ENCODE measurements at regions not wholly inside any gene's neighbourhood (a gene's known extent, or its start where the extent isn't known, plus 50 kb on each side); places are given as distances from the start of the nearest gene placed in this dataset.

GRCh38 chr3:23062982-23063381 lies 140.1 kb upstream of the UBE2E2 start:
- DNase-seq (ENCODE audit: low spot score): no peak

- DNase-seq (ENCODE audit: low spot score): no peak
These were observed 136.0 kb upstream of the UBE2E2 start for GRCh38 chr3:23067116-23067515.

GRCh38 chr3:23068016-23068728 lies 135.0 kb upstream of the UBE2E2 start:
- no peak for DNase-seq (ENCODE audit: low spot score)

GRCh38 chr3:23071296-23071695 lies 131.8 kb upstream of the UBE2E2 start:
- no peak for DNase-seq (ENCODE audit: low spot score)

- no peak for DNase-seq (ENCODE audit: low spot score)
These were observed 131.4 kb upstream of the UBE2E2 start for GRCh38 chr3:23071758-23072157.

- DNase-seq (ENCODE audit: low spot score): no peak
These were observed 130.4 kb upstream of the UBE2E2 start for GRCh38 chr3:23072693-23073092.

- DNase-seq (ENCODE audit: low spot score): no peak
These were observed 129.3 kb upstream of the UBE2E2 start for GRCh38 chr3:23073724-23074305.

DNA sequence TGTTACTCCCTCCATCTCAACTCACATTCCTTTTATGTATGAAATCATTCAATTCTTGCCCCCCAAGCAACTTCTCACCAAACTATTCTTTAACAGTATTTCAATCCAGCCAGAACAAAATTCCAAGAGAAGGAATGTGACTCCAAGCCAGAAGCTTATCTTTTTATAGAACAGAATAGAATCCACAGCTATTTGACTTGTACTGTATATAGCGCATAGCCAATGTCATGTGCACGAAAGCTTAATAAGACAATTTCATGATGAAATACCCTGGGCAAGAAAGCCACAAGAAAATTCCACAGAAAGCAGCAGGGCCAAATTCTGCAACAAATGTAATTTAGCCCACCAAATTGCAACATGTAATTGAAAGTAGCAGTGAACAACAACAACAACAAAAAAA lies 127.6 kb upstream of the UBE2E2 start:
- DNase-seq (ENCODE audit: low spot score): peak; percentile 53

DNA sequence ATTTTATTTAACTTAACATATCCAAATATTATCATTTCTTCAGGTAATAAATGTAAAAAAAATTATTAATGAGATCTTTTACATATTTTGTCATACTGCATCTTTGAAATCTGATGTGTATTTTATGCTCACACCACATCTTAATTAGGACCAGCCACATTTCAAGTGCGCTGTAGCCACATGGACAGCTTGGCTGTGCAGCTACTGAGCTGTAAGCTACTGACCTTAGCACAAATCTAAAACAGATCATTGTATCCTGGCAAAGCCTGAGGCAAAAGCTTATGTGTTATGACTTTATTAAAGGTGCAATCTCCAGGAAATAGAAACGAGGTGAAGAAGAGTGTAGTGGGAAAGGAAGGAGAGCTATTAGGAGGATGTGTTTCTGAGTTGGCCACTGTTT lies 126.7 kb upstream of the UBE2E2 start:
- no peak for DNase-seq (ENCODE audit: low spot score)

DNA sequence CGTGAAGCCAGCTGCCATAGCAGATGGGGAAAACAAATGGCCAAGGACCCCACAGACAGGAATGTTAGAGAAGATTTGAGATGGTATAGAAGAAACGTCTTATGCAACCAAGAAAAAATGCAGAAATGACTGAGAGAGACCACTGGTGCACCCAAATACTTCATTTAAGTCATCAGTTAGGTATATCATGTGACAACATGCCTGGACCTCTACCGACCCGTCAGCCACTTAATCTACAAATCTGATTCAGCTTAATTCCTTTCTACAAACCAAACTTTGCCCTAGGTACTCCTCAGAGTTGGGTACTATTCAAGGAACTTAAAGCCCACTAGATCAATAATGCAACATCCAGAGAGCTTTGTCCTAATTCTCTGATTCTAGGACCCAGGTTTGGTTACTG lies 126.0 kb upstream of the UBE2E2 start:
- no peak for DNase-seq (ENCODE audit: low spot score)

DNA sequence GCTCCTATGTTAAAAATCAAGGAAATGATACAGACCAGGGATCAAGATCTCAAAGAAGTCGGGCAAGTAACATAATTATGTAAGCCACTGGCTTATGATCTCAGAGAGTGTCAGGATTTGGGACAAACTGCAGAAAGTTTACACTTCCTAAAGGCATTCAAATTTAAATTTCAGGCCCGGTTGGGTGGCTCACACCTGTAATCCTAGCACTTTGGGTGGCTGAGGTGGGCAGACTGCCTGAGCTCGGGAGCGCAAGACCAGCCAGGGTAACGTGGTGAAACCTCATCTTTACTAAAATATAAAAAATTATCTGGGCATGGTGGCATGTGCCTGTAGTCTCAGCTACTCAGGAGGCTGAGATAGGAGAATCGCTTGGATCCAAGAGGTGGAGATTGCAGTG lies 124.4 kb upstream of the UBE2E2 start:
- DNase-seq (ENCODE audit: low spot score): no peak

DNA sequence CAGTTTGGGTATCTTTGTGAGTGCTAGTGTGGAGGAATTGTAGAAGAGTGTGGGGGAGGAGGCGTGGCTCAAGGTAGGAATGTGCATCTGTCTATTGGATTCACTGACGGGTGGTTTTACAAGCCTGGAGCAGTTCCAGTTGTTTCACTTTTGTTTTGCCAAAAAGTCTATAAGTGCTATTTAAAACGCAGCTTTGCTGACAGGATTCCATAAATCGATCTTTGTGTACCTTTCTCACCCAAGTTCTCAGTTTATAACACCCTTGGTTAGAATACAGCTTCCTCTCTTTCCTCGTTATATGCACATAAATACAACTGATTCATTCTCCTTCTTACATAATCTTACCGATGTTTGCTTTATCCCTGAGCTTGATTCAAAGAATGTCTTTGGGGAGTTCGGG lies 123.2 kb upstream of the UBE2E2 start:
- no peak for DNase-seq (ENCODE audit: low spot score)

- DNase-seq (ENCODE audit: low spot score): no peak
These were observed 119.4 kb upstream of the UBE2E2 start for GRCh38 chr3:23083701-23084100.

DNA sequence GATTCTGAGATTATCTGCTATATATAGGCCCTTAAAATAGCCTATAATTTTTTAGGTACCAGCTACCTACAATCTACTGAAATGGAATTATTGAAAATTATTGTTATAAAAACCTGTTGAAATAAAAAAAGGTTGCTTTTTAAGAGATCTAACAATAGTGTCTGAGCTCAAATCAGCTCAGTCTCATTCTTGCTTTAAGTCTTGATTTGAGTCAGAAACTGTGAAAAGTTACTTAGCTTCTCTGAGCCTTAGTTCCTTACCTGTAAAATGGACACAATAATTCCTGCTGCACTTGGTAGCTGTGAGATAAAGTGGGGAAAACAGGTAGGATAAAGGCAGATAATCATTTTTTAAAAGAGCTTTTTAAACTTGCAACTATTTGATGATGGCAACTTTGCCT lies 118.8 kb upstream of the UBE2E2 start:
- DNase-seq (ENCODE audit: low spot score): no peak

DNA sequence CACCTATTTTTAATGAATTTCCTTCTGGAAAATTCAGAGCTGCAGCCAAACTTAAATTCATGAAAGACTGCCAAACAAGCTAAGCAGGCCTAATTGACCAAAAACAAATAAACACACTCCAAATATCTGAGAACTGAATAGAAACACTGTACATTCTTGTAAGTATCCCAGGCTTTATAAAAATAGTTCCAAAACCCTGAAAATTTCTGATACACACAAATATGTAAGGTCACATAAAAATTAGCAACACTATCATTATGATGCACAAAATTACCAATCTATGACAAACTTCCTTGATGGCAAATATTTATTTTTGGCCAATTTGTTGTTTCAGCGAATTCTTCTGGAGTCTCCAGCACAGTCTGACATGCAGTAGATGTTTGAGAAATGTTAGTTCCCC lies 117.9 kb upstream of the UBE2E2 start:
- DNase-seq (ENCODE audit: low spot score): peak; percentile 12

GRCh38 chr3:23086331-23086730 lies 116.8 kb upstream of the UBE2E2 start:
- no peak for DNase-seq (ENCODE audit: low spot score)

DNA sequence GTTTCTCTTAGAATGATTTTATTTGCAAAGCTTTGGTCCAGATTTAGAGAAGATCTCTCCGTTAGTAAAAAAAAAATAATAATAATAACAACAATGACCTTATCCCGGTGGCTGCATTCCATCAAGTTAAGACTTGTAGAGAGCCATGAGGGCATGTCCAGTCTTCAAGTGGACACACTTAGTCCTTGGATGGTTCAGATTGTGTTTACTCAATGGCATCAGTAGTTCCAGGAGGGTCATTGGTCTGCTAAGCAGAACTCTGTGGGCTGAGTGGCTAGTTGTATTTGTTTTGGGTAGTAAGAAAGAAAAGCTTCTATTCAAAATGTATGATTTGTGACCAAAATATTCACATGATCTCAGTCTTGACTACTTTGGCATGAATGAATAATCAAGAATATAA lies 116.3 kb upstream of the UBE2E2 start:
- DNase-seq (ENCODE audit: low spot score): no peak

DNA sequence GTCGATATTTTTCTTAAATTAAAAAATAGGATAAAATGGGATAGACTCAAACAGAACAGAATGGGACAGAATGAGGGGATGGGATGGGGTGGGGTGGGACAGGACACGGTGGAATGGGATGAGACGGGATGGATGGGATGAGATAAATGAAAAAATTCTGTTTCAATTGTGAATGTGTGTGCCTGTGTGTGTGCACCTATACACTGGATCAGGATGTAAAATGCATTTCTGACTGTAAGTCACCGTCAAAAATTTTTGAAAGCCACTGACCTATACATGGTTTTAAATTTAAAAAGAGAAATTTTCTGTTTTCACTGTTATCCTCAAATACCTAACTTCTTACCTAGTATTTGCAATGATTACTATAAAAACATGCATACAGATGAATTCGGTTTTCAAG lies 108.7 kb upstream of the UBE2E2 start:
- no peak for DNase-seq (ENCODE audit: low spot score)

- DNase-seq (ENCODE audit: low spot score): peak; percentile 41
These were observed 108.2 kb upstream of the UBE2E2 start for GRCh38 chr3:23094890-23095462.

GRCh38 chr3:23096041-23096440 lies 107.1 kb upstream of the UBE2E2 start:
- no peak for DNase-seq (ENCODE audit: low spot score)

DNA sequence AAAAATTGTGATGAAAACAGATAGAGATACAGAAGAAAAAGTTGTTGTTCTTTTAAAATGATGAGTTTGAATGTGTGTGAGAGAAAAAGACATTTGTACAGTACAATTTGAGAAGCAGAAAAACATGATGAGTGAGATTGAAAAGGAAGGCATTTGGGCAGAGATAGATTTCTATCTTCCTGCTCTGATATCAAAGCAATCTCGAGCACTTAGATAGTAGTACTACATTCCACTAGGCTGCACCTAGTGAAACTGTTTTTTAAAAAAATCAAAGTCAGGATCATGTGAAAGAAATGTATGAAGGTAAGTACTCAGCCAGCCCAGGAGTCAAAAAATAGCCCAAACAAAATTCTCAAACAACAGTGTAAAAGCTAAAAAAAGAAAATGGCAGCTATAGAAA lies 104.1 kb upstream of the UBE2E2 start:
- no peak for DNase-seq (ENCODE audit: low spot score)

- DNase-seq (ENCODE audit: low spot score): no peak
These were observed 103.5 kb upstream of the UBE2E2 start for GRCh38 chr3:23099677-23100076.

DNA sequence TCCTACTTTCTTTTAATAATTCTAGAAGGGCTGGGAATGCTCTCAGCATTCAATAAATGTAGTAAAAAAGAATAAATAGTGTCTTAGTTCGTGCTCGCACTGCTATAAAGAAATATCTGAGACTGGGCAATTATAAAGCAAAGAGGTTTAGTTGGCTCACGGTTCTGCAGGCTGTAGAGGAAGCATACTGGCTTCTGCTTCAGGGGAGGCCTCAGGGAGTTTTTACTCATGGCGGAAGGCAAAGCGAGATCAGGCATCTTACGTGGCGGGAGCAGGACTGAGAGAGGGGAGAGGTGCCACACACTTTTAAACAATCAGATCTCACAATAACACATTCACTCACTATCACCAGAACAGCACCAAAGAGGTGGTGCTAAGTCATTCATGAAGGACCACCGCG lies 103.0 kb upstream of the UBE2E2 start:
- DNase-seq (ENCODE audit: low spot score): no peak

GRCh38 chr3:23103764-23104163 lies 99.4 kb upstream of the UBE2E2 start:
- DNase-seq (ENCODE audit: low spot score): no peak
